HUES6 (cell line): ENCODE measurements at regions not wholly inside any gene's neighbourhood (a gene's known extent, or its start where the extent isn't known, plus 50 kb on each side); places are given as distances from the start of the nearest gene placed in this dataset.
"Not testable (repeated sequence)": the region's sequence is repeated elsewhere in the genome, so short reads cannot be mapped to it uniquely, and the experiment has no call there.

Experiments used
- H3K27ac ChIP-seq: 2 replicates; pipeline ENCODE4 v1.7.0; 2013; ENCODE audit warnings: low read depth, mild to moderate bottlenecking, low read length, inconsistent platforms
- H3K27me3 ChIP-seq: 2 replicates; pipeline ENCODE4 v1.6.1; 2013; ENCODE audit warnings: low read length; ENCODE audit not compliant: control insufficient read depth, insufficient read depth
- H3K36me3 ChIP-seq: 2 replicates; pipeline ENCODE4 v1.6.1; 2013; ENCODE audit warnings: low read length; ENCODE audit not compliant: control insufficient read depth, insufficient read depth
- H3K4me1 ChIP-seq: 2 replicates; pipeline ENCODE4 v1.6.1; 2013; ENCODE audit warnings: low read length; ENCODE audit not compliant: control insufficient read depth, insufficient read depth
- H3K4me3 ChIP-seq: 2 replicates; pipeline ENCODE4 v1.5.1; 2013; ENCODE audit warnings: low read depth, low read length
- H3K9ac ChIP-seq: one replicate; pipeline ENCODE4 v1.6.1; 2013; ENCODE audit warnings: mild to moderate bottlenecking, low read length
- H3K9me3 ChIP-seq: 2 replicates; pipeline ENCODE4 v1.6.1; 2013; ENCODE audit warnings: low read depth, low read length; ENCODE audit not compliant: control insufficient read depth, insufficient read depth

- no peaks in the 10 kb centered on the region for H3K36me3 ChIP-seq
- no peaks in the 10 kb centered on the region for H3K9me3 ChIP-seq
- H3K9ac ChIP-seq = no peak overlapping the region
- no peak overlapping the region for H3K27ac ChIP-seq
- H3K4me3 ChIP-seq = no peak overlapping the region
- no peaks in the 10 kb centered on the region for H3K4me1 ChIP-seq
- H3K27me3 ChIP-seq = no peaks in the 10 kb centered on the region
Observed at GRCh38 chr1:196049407-196049806, 558.8 kb downstream of the KCNT2 start.

GRCh38 chr1:196043268-196043667 is 565.0 kb downstream of the KCNT2 start:
- no peak overlapping the region for H3K27ac ChIP-seq
- no peaks in the 10 kb centered on the region for H3K36me3 ChIP-seq
- no peaks in the 10 kb centered on the region for H3K27me3 ChIP-seq
- no peak overlapping the region for H3K4me3 ChIP-seq
- H3K9me3 ChIP-seq = peaks cover 10% of the 10 kb centered on the region
- H3K4me1 ChIP-seq = no peaks in the 10 kb centered on the region
- H3K9ac ChIP-seq = no peak overlapping the region

GRCh38 chr1:196034080-196034706 is 574.0 kb downstream of the KCNT2 start:
- Histone ChIP-seq H3K27ac (no peak overlapping the region), H3K9me3 (0 out of 2 replicates have a peak, but pooled peaks cover 3% of the 10 kb centered on the region), H3K9ac (no peak overlapping the region), H3K4me3 (no peak overlapping the region), H3K36me3 (no peaks in the 10 kb centered on the region), H3K27me3 (no peaks in the 10 kb centered on the region), H3K4me1 (peaks cover 10% of the 10 kb centered on the region)

GRCh38 chr1:196031387-196031786 is 576.9 kb downstream of the KCNT2 start:
- not testable (repeated sequence) for H3K36me3 ChIP-seq, H3K27ac ChIP-seq, H3K9me3 ChIP-seq, H3K9ac ChIP-seq, H3K27me3 ChIP-seq, H3K4me3 ChIP-seq
- peaks cover 10% of the 10 kb centered on the region for H3K4me1 ChIP-seq

- no peaks in the 10 kb centered on the region for H3K9me3 ChIP-seq
- no peak overlapping the region for H3K27ac ChIP-seq
- H3K36me3 ChIP-seq = no peaks in the 10 kb centered on the region
- H3K9ac ChIP-seq = no peak overlapping the region
- H3K4me1 ChIP-seq = peaks cover 10% of the 10 kb centered on the region
- H3K27me3 ChIP-seq = no peaks in the 10 kb centered on the region
- no peak overlapping the region for H3K4me3 ChIP-seq
Observed at GRCh38 chr1:196030455-196030854, 577.8 kb downstream of the KCNT2 start.

- no peaks in the 10 kb centered on the region for H3K36me3 ChIP-seq
- H3K27me3 ChIP-seq = no peaks in the 10 kb centered on the region
- H3K4me1 ChIP-seq = peaks cover 10% of the 10 kb centered on the region
- H3K27ac ChIP-seq = no peak overlapping the region
- H3K9me3 ChIP-seq = no peaks in the 10 kb centered on the region
- H3K4me3 ChIP-seq = no peak overlapping the region
- no peak overlapping the region for H3K9ac ChIP-seq
Observed at GRCh38 chr1:196029410-196029809, 578.8 kb downstream of the KCNT2 start.

GRCh38 chr1:196027127-196027526 is 581.1 kb downstream of the KCNT2 start:
- Histone ChIP-seq H3K9me3 (no peaks in the 10 kb centered on the region), H3K4me3 (no peak overlapping the region), H3K27me3 (no peaks in the 10 kb centered on the region), H3K27ac (no peak overlapping the region), H3K4me1 (no peaks in the 10 kb centered on the region), H3K36me3 (no peaks in the 10 kb centered on the region), H3K9ac (no peak overlapping the region)

- H3K27me3 ChIP-seq, H3K9me3 ChIP-seq, H3K4me1 ChIP-seq, H3K27ac ChIP-seq, H3K4me3 ChIP-seq, H3K36me3 ChIP-seq, H3K9ac ChIP-seq: not testable (repeated sequence)
Observed at GRCh38 chr1:196021174-196021573, 587.1 kb downstream of the KCNT2 start.

- H3K36me3 ChIP-seq = no peaks in the 10 kb centered on the region
- no peak overlapping the region for H3K9ac ChIP-seq
- no peak overlapping the region for H3K4me3 ChIP-seq
- no peaks in the 10 kb centered on the region for H3K27me3 ChIP-seq
- peaks cover 5% of the 10 kb centered on the region for H3K4me1 ChIP-seq
- H3K9me3 ChIP-seq = no peaks in the 10 kb centered on the region
- no peak overlapping the region for H3K27ac ChIP-seq
Observed at GRCh38 chr1:196009362-196009761, 598.9 kb downstream of the KCNT2 start.

- no peak overlapping the region for H3K9ac ChIP-seq
- no peak overlapping the region for H3K27ac ChIP-seq
- no peak overlapping the region for H3K4me3 ChIP-seq
- H3K4me1 ChIP-seq = peaks cover 18% of the 10 kb centered on the region
- no peaks in the 10 kb centered on the region for H3K9me3 ChIP-seq
- no peaks in the 10 kb centered on the region for H3K27me3 ChIP-seq
- no peaks in the 10 kb centered on the region for H3K36me3 ChIP-seq
Observed at GRCh38 chr1:196007763-196008162, 600.5 kb downstream of the KCNT2 start.

- H3K9ac ChIP-seq = no peak overlapping the region
- peak overlapping the region; percentile 65; the same call in 1 of the 2 replicates for H3K27ac ChIP-seq
- no peaks in the 10 kb centered on the region; the same call in 1 of the 2 replicates for H3K36me3 ChIP-seq
- H3K4me1 ChIP-seq = peaks cover 24% of the 10 kb centered on the region
- H3K27me3 ChIP-seq = no peaks in the 10 kb centered on the region
- H3K4me3 ChIP-seq = no peak overlapping the region
- no peaks in the 10 kb centered on the region for H3K9me3 ChIP-seq
Observed at GRCh38 chr1:196005426-196005825, 602.8 kb downstream of the KCNT2 start.

GRCh38 chr1:196004388-196004787 is 603.9 kb downstream of the KCNT2 start:
- not testable (repeated sequence) for H3K9me3 ChIP-seq, H3K36me3 ChIP-seq, H3K27me3 ChIP-seq, H3K4me3 ChIP-seq
- Histone ChIP-seq H3K9ac (peak overlapping the region; percentile 51), H3K4me1 (peaks cover 24% of the 10 kb centered on the region), H3K27ac (peak overlapping the region; percentile 89; the same call in 1 of the 2 replicates)
